ENCODE measurements at regions not wholly inside any gene's neighbourhood (a gene's known extent, or its start where the extent isn't known, plus 50 kb on each side); places are given as distances from the start of the nearest gene placed in this dataset.

DNA sequence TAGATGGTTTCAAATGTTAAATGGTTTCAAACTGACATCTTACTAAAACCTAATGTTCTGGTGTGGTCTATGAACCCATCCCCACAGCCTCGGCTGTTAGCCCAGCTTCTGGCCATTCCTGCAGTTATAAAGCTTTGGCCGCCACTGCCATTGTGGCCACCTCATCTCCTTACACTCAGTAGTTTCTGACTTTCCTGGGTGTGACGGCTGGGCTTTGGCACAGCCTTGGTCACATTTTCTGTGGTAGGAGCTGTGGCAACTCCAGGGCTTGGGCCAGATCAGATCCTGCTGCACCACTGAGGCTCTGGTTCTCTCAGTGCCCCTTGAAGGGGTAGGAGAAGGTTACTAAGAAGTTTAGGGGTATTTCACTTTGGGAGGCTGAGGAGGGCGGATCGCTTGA lies 84.2 kb upstream of the STXBP6 start:
- DNase-seq: no peak

- DNase-seq: peak; percentile 70
Observed at GRCh38 chr14:25132732-25133422, 82.9 kb upstream of the STXBP6 start.

- DNase-seq: no peak
Observed at GRCh38 chr14:25132094-25132493, 82.1 kb upstream of the STXBP6 start.

DNA sequence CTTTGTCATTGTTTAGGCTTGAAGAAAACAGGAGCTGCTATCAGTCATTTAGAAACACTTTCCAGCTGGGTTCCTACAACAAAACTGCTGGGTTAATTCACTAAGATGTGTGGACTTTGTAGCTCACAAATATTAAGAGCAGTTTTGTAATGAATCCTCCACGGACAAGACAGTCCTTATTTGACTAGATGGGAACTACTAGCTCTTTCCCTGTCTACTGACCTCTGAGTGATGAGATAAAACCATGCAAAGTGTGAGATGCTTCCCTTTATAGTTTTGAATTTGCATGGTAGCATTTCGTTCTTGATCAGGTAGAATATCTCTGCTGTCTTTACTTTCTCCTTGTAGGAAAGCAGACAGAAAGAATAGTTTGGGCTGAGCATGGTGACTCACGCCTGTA lies 72.9 kb upstream of the STXBP6 start:
- DNase-seq: no peak

DNA sequence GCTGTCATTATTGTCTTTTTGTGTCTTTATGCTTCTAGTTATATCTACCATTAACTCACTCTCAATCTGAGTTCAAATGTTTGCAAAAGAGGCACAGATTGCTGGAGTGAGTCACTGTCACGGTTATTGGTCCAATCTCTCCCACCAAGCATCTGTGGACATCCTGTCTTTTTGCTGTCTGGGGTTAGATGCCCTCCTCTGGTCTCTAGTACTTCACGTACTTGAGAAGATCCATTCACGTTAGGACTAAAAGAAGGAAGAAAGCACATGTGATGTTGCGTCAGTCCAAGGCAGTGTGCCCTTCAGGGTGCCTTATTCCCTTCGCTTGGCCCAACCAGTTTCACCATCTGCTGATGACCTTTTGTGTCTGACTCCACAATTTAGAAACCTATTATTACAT lies 72.3 kb upstream of the STXBP6 start:
- DNase-seq: no peak

- DNase-seq: no peak
Observed at GRCh38 chr14:25121337-25122129, 71.6 kb upstream of the STXBP6 start.

- DNase-seq: no peak
Observed at GRCh38 chr14:25120261-25120660, 70.3 kb upstream of the STXBP6 start.

GRCh38 chr14:25118671-25119070 lies 68.7 kb upstream of the STXBP6 start:
- no peak for DNase-seq

DNA sequence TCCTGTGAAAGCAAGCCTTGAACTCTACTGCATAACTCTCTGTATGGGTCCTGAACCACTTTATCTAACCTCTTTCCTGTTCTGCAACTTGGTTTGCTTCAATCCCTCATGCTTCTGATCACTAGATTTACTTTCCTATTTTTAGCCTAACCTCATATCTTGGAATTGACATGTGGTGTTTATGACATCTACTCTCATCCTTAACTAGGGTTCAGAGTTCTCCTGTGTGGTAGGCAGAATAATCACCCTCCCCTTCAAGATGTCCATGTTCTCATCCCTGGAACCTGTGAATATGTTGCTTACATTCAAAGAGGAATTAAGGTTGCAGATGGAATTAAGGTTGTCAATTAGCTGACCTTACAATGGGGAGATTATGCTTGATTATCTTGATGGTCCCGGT lies 67.4 kb upstream of the STXBP6 start:
- DNase-seq: no peak

GRCh38 chr14:25116607-25117006 lies 66.7 kb upstream of the STXBP6 start:
- no peak for DNase-seq

- DNase-seq: no peak
Observed at GRCh38 chr14:25113394-25113793, 63.4 kb upstream of the STXBP6 start.

DNA sequence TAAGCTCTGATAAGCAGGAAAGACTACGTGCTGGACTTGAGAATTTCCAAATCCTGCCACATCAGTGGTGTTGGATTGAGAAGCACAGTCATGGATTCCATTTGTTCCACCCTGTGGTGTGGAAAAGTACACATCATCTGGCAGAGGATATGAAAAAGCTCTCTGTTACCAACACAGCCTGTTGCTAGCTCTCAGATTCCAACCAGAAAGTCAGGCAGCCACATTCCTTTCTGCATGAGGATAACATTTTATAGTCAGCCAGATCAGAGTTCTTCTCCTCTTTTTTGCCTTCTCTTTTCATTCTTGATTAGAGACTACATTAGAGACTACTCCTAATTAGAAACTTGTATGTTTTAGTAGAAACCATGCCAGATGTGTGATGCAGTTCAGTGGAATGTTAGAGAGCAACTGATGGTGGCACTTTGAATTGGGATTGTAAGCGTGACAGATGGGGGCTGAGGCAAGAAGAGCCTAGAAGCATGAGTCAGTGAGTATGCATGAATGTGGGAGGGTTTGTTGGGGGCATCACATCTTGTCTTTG lies 61.2 kb upstream of the STXBP6 start:
- no peak for DNase-seq

GRCh38 chr14:25110106-25110505 lies 60.2 kb upstream of the STXBP6 start:
- no peak for DNase-seq

GRCh38 chr14:25108959-25109358 lies 59.0 kb upstream of the STXBP6 start:
- no peak for DNase-seq

- no peak for DNase-seq
Observed at GRCh38 chr14:25108291-25108690, 58.3 kb upstream of the STXBP6 start.

DNA sequence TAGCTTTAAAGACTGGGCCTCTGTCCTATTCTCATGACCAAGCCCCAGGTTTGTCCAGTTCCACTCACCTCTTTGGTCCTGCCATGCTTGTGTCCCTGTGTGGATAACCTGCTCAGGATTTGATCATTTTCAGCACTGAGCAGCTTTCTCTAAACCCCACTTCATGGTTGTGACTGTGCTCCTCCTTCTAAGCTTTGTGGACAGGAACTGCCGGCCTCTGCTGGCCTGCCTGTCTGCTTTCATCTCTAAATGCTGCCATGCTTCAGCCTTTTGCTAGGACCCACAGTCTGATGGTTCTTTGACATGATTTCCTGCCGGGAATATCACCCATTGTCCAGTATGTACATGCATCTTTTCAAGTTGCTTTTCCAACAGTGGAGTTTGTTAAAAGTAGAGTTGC lies 53.9 kb upstream of the STXBP6 start:
- no peak for DNase-seq

DNA sequence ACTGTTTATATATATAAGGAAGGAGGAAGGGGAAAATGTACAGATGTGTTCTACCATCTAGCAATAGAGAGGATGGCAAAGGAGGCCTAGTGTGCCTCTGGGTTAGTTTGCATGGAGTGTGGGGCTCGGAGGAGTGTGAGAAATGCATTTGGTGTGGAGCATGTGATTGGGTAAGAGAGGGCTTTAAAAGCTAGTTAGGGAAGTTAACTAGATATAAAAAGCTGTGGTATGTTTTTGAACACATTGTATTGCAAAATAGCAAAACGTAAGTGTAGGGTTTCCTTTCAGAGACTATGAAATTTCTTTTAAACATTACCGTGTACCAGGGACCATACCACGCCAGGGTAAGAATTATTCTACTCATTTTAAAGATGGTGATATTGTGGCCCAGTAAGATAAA lies 53.3 kb upstream of the STXBP6 start:
- DNase-seq: no peak

DNA sequence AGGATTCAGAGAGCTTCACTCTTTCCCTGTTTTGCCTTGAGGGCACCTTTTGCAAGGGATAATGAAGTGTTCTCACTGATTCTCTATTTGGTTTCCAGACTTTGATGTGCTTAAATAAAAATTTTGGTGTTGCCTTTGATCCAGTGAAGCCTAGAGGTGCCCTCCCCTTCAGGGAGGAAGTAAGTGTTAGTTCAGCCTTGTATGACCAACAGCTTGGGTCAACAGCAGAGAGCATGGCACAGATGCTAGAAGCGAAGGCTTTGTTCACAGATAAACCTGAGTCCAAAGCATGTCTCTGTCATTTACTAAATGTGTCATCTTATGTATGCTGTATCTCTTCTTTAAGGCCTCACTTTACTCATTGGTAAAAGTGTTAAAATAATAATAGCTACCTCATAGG lies 52.8 kb upstream of the STXBP6 start:
- no peak for DNase-seq

GRCh38 chr14:25101276-25101675 lies 51.3 kb upstream of the STXBP6 start:
- no peak for DNase-seq

All from activated CD4-positive, alpha-beta T cell treated with anti-CD3 and anti-CD28 coated beads, Interleukin-2, Interleukin-6, amounts not matched to agents 100 ng/mL and 50 ng/mL, durations not matched to agents 16 hours and 8 hours (primary cell).